ENCODE measurements at regions not wholly inside any gene's neighbourhood (a gene's known extent, or its start where the extent isn't known, plus 50 kb on each side); places are given as distances from the start of the nearest gene placed in this dataset.

- DNase-seq: no peak
These were observed 197.2 kb upstream of the NUDT4 start for GRCh38 chr12:93180566-93180965.

DNA sequence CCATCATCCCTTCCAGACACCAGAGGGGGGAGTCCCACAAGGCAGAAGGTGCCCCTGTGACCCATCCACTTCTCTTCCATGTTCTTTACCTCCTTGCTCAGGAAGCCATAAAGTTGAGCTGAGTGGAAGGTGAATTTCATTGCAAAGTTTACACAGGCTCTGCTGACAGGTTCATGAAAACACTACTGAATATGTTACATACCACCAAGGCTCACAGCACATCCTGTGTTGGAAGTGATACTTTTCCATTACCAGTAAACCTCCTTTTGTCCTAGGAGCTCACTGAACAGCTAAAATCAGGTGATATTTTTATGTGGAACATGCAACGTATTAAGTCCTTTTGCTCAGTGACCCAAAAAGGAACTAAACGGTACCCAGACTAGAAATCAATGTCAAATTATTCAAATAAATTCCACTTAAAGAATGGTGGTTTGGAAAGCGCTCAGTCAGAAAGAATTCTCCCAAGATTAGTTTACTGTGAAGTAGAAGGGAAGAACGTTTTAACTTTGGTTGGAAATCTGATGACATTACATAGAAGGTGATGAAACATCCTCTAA, 196.2 kb upstream of the NUDT4 start:
- DNase-seq: no peak

DNA sequence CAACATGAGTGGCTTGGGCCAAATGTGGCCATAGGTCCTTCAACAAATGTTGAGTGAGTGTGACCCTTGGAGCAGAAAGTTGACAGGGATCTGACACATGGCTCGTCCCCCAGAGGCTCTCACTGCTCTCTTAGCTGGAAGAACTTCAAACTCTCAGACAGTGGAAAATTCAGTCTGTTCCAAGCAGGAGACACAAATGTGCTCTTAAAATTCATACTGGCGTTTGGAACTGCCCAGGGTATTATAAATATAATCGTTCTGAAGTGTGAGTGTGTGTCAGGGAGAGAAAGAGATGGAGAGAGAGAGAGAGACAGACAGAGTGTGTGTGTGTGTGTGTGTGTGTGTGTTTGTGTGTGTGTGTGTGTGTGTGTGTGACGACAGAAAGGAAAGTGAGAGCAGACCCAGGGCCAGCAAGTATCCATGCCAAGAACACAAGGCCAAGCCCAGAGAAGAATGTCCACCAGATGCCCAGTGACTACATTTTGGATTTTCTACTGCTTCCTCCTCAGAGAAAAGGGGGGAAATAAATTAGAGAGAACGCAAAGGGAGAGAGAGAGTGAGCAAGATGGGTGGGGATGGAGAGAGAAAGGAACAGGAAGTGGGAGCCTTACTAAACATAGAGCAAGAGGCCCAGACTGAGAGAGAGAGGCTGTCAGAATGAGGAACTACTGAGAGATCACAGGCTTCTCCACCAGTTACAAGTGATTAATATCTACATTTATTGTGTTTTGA, 193.6 kb upstream of the NUDT4 start:
- no peak for DNase-seq

DNA sequence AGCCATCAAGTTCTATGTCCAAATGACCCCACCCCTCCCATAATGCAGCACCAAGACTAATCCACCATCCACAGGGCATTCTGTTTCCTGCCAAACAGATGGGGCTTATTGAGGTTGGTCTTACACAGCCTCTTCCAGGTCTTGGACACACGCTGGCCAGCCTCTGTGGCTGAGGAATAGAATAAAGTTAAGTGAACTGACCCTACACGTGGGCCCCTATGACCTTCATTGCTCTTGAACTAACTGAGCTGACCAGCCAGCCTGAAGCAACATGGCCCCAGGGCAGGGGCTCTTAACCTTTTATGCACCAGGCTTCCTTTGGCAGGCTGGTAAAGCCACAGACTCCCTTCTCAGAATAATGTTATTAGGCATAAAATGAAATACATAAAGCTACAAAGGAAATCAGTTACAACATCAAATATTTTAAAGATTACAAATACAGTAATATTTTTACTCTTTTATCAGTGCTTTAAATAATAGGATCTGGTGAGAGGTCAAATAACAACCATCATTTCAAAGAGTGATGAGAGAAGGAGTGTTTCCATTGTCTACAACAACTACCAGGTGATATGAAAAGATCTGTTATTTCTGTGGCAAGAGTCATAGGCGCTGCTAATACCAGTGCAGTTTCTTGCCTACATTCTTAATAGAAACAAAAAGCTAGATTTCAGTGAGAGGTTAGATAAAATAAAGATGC, 192.9 kb upstream of the NUDT4 start:
- DNase-seq: no peak

DNA sequence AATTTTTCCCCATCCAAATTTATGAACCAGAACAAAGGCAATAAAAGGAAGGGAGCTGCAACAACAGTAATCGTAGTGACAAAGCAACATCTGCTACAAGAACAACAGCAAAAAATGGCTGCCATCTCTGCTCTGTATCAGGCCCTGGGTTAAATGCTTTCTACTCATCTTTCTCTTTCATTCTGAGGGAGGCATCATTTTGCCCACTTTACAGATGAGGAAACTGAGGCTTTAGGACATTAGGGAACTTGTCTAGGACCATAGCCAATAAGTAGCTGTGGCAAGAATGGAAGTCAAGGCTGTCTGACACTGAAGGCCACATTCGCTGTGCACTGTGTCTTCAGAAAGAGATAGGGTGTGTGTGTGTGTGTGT, 192.4 kb upstream of the NUDT4 start:
- no peak for DNase-seq

DNA sequence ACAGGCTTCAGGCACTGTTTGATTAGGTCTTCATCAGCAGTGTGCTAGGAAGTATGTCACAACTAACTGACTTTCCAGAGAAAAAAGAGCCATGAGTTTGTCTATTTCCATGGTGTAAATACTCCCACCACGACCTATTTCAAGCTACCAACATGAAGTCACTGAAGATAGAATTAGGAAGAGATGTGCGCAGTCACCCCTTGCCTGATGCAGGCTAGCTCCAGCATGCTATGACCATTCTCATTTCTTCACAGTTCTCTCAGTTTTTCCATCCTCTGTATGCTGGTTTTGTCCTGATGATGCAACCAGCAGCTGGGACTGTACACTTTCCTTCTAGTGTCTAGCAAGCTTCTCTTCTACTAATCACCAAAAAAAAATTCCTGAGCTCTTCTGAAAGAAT, 191.6 kb upstream of the NUDT4 start:
- DNase-seq: no peak

DNA sequence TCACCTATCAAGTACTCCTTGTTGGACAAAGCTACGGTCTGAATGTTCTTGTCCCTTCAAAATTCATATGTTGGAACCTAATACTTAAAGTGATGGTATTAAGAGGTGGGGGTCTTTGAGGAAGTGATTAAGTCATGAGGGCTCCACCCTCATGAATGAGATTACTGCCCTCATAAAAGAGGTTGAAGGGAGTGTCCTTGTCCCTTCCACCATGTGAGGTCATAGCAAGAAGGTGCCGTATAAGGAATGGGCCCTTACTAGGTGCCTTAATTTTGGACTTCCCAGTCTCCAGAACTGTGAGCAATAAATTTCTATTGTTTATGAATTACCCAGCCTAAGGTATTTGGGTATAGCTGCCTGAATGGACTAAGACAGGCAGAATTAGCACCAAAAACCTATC, 191.1 kb upstream of the NUDT4 start:
- no peak for DNase-seq

GRCh38 chr12:93191423-93191822, 186.3 kb upstream of the NUDT4 start:
- DNase-seq: no peak

DNA sequence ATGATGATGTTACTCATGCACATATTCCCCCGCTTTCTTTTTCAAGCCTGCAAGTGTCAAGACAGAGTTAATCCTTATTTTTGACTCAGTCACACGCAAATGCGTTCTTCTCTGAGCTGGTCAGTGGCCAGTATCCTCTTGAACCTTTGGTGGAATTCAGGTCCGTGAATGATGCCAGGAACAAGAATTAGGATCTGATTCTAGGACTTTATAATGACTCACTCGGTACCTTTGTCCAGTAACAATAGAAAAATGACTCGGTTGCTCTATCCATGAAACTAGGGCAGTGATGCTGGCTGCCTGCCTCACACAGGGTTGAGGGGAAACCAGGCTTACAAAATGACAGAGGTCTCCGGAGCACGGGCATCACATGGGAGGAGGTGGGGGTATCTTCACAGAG, 185.8 kb upstream of the NUDT4 start:
- no peak for DNase-seq

DNA sequence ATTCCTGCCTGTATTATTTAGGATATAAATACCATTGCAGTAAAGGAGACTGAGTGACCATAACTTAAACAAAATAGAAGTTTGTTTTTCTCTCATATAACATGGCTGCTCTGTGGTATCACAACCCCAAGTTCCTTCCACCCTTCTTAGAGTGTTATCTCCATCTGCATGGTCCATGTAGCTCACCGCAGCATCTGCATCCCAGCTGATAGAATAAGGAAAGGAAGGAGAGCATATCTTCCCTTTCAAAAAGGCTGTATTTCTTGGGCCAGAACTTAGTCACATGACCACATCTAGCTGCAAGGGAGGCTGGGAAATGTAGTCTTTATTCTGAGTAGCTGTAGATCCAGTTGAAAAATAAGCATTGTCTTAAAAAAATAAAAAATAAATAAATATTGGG, 184.8 kb upstream of the NUDT4 start:
- DNase-seq: no peak

GRCh38 chr12:93195511-93195910, 182.2 kb upstream of the NUDT4 start:
- DNase-seq: no peak

DNA sequence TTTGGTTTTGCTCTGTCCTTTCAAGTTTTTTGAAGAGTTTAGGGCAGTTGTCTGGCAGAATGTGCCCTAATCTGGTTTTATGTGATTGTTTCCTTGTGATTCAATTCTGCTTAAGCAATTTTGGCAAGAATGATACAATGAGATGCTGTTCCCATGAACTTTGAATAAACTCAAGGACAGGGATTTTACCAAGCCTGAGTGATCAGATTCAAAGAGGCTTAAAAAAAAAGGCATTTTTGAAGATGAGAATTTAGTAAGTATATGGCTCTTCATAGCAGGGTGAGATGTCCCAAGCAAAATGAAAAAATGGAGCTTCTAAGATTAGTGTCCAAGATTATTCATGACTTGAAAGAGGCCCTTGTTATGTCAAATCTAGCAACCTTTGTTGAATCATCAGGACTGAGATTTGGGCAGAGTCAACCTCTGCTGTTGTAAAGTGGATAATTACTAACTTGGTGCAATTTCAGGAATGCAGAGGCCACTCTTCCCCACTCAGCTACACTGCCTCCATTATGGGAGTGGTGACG, 180.6 kb upstream of the NUDT4 start:
- DNase-seq: no peak

DNA sequence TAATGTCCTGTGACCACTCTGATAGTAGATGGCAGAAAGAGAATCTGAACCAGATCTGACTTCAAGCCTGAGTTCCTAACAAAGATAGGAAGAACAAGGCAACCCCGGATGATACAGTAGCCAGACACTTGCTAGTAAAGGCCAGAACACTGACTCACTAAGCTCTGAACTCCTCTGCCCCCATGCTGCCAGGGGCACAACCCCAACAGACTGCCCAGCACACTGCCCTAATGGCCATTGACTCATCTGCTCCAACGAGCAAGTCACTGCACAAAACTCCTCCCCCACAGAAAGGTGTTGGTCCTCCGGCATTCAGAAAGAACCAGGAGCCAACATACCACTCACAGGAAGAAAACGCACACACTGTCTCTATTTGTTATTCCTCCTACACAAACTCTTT, 179.6 kb upstream of the NUDT4 start:
- no peak for DNase-seq

DNA sequence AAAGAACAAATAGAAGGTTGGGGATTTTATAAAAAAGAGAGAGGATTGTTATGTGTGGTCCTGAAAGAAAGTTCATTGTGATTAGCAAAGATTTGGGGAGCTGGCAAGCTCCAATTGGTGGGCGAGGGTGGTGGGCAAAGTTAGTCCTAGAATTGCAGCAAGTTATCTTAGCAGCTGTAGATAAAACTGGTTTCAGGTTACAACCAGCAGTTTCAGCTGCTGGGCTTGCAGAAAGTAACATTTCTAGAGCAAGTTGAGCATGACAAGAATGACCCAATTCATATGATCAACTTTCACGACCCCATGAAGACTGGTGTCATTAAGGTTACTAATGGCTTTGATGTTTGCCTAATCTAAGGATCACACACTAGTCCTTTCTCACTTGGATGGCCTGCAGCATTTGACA, 177.9 kb upstream of the NUDT4 start:
- no peak for DNase-seq

- no peak for DNase-seq
These were observed 177.3 kb upstream of the NUDT4 start for GRCh38 chr12:93200291-93200917.

DNA sequence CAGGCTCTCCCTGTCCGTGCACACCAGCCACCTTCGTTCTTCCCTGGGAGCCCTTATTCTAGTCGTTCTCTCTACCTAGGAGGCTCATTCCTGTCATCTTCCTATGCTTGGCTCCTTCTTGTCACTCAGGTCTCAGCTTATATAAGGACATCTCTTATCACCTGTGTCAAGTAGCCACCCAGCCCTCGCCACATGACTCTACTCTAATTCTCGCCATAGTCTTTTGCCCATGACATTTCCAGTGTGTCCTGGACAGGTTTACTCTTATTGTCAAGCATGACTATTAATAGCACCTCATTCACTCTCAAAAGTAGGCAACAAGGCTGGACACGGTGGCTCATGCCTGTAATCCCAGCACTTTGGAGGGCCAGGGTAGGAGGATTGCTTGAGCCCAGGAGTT, 175.7 kb upstream of the NUDT4 start:
- DNase-seq: no peak

GRCh38 chr12:93202688-93203087, 175.0 kb upstream of the NUDT4 start:
- DNase-seq: no peak

- DNase-seq: no peak
These were observed 174.4 kb upstream of the NUDT4 start for GRCh38 chr12:93203361-93203760.

GRCh38 chr12:93204896-93205295, 172.8 kb upstream of the NUDT4 start:
- no peak for DNase-seq

DNA sequence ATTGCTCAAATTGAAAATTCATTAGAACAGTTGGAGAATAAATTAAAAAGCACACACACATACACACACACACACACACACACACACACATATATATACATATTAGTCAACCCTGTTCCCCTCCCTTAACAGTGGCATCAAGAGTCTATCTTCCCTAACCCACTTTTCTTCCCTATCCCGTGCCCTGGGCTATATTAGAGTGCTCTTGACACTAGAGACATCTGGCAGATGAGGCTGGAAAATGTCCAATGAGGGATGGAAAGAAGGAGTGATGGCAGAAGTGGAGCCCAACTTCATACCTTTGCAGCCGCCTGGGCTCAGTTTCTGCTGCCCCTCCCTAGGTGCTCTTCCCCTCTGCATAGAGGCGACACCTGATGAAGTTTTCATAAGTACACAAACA, 172.4 kb upstream of the NUDT4 start:
- DNase-seq: no peak

- DNase-seq: no peak
These were observed 169.7 kb upstream of the NUDT4 start for GRCh38 chr12:93208011-93208410.

DNA sequence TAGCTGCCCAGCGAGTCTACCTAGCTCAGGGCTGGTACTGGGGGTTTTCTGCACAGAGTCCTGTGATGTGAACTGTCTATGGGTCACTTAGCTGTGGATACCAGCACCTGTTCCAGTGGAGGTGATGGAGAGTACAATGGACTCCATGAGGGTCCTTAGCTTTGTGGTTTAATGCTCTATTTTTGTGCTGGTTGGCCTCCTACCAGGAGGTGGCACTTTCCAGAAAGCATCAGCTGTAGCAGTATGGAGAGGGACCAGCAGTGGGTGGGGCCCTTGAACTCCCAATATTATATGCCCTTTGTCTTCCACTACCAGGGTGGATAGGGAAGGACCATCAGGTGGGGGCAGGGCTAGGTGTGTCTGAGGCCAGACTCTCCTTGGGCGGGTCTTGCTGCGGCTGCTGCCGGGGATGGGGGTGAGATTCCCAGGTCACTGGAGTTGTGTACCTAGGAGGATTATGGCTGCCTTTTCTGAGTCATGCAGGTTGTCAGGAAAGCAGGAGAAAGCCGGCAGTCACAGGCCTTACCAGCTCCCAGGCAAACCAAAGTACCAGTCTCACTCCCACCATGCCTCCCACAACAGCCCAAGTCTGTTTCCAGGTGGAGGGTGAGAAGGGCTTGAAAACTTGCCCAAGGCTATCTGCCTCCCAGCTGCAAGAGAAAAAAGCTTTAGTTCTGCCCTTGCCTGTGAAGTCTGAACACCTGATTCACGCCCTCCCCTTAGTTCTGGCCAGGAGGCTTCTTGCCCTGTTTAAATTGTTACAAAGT, 163.0 kb upstream of the NUDT4 start:
- no peak for DNase-seq

DNA sequence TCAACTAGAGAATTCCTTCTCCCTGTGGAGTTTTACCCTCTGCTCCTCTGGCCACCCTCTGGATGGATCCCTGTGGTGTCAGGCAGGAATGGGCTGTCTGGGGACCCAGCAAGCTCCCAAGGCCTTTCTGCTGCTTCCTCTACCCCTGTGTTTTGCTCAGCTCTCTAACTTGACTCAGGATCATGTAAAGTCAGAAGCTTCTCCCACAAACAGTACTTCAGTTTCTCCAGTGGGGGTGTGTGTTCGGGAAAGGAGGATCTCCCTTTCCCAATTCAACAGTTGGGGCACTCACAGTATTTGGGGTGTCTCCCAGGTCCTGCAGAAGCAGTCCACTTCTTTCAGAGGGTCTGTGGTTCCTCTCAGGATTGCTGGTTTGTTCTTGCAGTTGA, 162.4 kb upstream of the NUDT4 start:
- no peak for DNase-seq
